ENCODE measurements at regions not wholly inside any gene's neighbourhood (a gene's known extent, or its start where the extent isn't known, plus 50 kb on each side); places are given as distances from the start of the nearest gene placed in this dataset.
A peak's percentile ranks its signal among the peaks of the same experiment; 100 is the strongest.

DNA sequence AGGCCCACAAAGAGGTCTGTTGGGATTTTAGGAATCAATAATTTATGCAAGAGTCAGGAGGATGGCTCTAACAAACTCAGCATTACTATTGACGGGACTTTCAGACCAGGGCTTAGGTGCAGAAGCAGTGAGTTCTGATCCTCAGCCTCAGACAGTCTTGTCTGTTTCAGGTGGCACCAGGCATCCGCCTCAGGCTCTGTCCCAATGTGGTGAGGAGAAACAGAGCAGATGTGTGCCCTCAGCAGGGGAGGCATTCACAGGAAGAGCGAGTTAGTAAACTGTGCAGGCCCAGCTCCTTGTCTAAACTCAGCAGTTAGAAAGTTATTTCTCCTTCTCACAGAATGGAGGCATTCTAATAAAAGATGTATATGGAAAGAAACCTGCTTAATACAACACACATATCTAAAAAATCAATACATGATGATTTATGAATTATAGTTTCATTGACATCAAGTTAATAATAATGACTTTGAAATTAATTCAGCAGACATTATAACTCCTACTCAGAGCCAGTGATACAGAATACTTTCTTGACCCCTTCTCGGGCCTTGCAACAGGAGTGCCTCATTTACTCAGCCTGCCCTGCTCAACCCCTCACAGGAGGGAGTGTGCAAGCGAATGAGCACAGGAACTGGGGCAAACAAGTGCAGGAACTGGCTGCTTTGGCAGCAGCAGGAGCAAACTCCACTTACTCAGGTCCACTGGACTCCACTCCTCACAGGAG, 202.8 kb upstream of the SMIM31 start:
- intact Hi-C loops (cut with DNase I) = no loop called here
- 72 to 86% methylated on average over 4 to 5 of the region's 5 CpGs for WGBS, 2 donors

DNA sequence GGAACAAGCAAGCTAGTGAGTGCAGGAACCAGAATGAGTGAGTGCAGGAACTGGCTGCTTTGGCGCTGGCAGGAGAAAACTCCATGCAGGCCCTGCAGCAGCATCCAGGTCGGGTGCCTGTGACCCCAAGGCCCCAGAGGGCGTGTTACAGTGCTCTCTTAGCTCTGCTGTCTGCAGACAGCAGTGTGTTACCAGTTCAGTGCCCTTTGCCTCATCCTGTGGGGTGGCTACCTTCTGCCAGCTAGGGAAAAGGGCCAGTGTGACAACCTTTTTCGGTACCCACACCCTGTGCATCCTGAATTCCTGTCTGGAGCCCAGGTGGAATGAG, 202.3 kb upstream of the SMIM31 start:
- H3K27ac ChIP-seq = no peak overlapping the region
- no peaks in the 10 kb centered on the region for H3K4me1 ChIP-seq
- no peak for TF ChIP-seq POLR2A (IDR thresholded peaks at IDR 0.05)
- TF ChIP-seq, protein P1, sequence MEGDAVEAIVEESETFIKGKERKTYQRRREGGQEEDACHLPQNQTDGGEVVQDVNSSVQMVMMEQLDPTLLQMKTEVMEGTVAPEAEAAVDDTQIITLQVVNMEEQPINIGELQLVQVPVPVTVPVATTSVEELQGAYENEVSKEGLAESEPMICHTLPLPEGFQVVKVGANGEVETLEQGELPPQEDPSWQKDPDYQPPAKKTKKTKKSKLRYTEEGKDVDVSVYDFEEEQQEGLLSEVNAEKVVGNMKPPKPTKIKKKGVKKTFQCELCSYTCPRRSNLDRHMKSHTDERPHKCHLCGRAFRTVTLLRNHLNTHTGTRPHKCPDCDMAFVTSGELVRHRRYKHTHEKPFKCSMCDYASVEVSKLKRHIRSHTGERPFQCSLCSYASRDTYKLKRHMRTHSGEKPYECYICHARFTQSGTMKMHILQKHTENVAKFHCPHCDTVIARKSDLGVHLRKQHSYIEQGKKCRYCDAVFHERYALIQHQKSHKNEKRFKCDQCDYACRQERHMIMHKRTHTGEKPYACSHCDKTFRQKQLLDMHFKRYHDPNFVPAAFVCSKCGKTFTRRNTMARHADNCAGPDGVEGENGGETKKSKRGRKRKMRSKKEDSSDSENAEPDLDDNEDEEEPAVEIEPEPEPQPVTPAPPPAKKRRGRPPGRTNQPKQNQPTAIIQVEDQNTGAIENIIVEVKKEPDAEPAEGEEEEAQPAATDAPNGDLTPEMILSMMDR (IDR thresholded peaks at IDR 0.05) = no peak
- WGBS, 2 donors = 61 to 66% methylated on average over 4 of the region's 4 CpGs
- no peaks in the 10 kb centered on the region for H3K9me3 ChIP-seq
- intact Hi-C loops (cut with DNase I) = no loop called here
- DNase-seq = no peak
- no peaks in the 10 kb centered on the region for H3K27me3 ChIP-seq
- H3K36me3 ChIP-seq = no peaks in the 10 kb centered on the region
- no peak overlapping the region for H3K4me3 ChIP-seq

More for the DNA sequence above, 202.8 kb upstream of the SMIM31 start:
- no peaks in the 10 kb centered on the region for H3K9me3 ChIP-seq
- TF ChIP-seq, protein P1 (IDR thresholded peaks at IDR 0.05) = no peak
- no peak for TF ChIP-seq POLR2A (IDR thresholded peaks at IDR 0.05)
- no peak for DNase-seq
- H3K27me3 ChIP-seq = no peaks in the 10 kb centered on the region
- no peaks in the 10 kb centered on the region for H3K36me3 ChIP-seq
- H3K4me1 ChIP-seq = no peaks in the 10 kb centered on the region
- no peak overlapping the region for H3K27ac ChIP-seq
- H3K4me3 ChIP-seq = no peak overlapping the region

DNA sequence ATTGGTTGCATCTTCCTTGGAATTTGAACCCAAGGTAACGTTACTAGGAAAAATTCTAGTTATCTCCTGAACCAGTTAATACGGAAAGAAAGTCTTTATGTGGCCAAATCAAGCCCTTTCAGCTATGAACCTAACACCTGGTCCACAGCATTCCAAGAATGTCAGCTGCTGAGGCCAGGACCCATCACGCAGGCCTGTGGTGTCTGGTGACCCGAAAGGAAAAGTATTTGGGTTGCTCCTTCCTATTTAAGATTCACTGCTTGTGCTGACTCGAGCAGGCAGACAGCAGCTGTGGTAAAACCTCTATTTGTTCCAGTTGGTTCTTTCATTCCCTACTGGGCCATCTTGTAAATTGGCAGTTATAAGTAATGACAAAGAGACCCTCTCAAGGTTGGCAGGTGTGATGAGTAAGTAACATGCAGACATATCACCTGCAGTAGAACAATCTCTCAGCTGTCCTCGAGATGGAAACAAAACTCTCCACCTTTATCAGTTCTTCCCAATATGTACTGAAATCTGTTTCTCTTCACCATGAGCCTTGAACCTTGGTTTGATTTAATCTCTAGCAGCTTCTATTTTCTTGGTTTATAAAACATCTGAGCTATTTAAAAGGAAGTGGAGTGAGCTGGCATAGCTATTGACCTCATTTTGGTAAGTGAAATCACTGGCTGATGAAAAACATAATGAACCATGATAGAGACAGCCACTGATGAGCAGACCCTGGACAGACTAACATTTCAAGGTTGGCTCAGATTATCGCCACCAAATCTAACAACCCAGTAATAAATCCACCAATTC, 182.1 kb upstream of the SMIM31 start:
- 47 to 57% methylated on average over 7 of the region's 7 CpGs for WGBS, 2 donors
- DNase-seq = no peak
- Histone ChIP-seq H3K4me1 (peaks cover 0 to 22% (median 5%) of the 10 kb centered on the region in 3 donors), H3K27me3 (no peaks in the 10 kb centered on the region), H3K27ac (no peak overlapping the region), H3K36me3 (no peaks in the 10 kb centered on the region), H3K9me3 (no peaks in the 10 kb centered on the region), H3K4me3 (no peak overlapping the region)
- TF ChIP-seq, protein P1 (IDR thresholded peaks at IDR 0.05) = no peak
- no peak for TF ChIP-seq POLR2A (IDR thresholded peaks at IDR 0.05)
- intact Hi-C loops (cut with DNase I) = no loop called here

DNA sequence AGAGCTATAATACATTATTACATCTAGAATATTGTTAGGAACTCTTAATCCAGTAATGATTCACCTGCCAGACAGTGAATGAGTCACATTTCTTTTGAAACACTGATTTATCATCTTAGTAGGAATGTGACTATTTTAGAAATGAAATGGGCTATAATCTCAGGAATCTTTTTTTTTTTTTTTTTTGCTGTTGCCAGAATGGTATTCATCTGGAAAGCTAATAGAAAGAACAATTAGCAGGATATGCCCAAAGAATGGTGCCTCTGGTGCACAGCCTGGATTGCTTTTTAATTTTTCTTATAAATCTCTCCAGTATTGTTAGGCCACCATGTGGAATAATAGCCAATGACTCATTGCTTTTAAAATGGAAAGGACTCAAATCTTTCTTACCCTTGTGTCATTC, 181.1 kb upstream of the SMIM31 start:
- TF ChIP-seq, protein P1 (IDR thresholded peaks at IDR 0.05) = no peak
- TF ChIP-seq POLR2A (IDR thresholded peaks at IDR 0.05) = no peak
- no peaks in the 10 kb centered on the region for H3K36me3 ChIP-seq
- H3K27ac ChIP-seq = peak overlapping the region in 2 of 4 donors; percentile 27 to 58
- intact Hi-C loops (cut with DNase I) = no loop called here
- H3K4me1 ChIP-seq = peaks cover 0 to 22% (median 5%) of the 10 kb centered on the region in 3 donors
- H3K4me3 ChIP-seq = no peak overlapping the region
- no peaks in the 10 kb centered on the region for H3K27me3 ChIP-seq
- H3K9me3 ChIP-seq = no peaks in the 10 kb centered on the region
- no peak for DNase-seq

DNA sequence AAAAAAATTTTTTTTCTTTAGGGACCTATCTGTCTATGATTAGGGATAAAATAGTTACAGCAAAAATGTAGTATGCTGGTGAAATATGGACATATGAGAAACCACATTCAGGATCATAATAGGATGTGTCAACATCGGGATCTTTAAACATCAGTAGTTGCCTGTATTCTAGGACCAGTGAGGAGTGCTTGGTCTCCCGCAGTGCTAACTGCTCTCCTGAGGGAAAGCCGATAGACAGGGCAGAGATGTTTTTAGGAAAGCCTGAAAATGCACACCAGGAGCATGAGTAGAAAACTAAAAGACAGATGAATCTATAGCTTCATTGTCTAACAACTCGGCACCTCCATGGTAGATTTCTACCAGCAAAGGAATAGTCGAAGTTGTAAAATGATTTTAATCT, 178.1 kb upstream of the SMIM31 start:
- H3K9me3 ChIP-seq = no peaks in the 10 kb centered on the region
- intact Hi-C loops (cut with DNase I) = no loop called here
- no peak overlapping the region for H3K27ac ChIP-seq
- TF ChIP-seq POLR2A (IDR thresholded peaks at IDR 0.05) = no peak
- TF ChIP-seq, protein P1 (IDR thresholded peaks at IDR 0.05) = no peak
- H3K27me3 ChIP-seq = no peaks in the 10 kb centered on the region
- DNase-seq = no peak
- peaks cover 0 to 22% (median 5%) of the 10 kb centered on the region in 3 donors for H3K4me1 ChIP-seq
- 86 to 93% methylated on average over 5 of the region's 5 CpGs for WGBS, 2 donors
- no peaks in the 10 kb centered on the region for H3K36me3 ChIP-seq
- no peak overlapping the region for H3K4me3 ChIP-seq
